ENCODE measurements at regions not wholly inside any gene's neighbourhood (a gene's known extent, or its start where the extent isn't known, plus 50 kb on each side); places are given as distances from the start of the nearest gene placed in this dataset.

- DNase-seq: no peak
- intact Hi-C loops (cut with DNase I): no loop called here
- ATAC-seq: no peak
- Histone ChIP-seq H3K9me3 (no peaks in the 10 kb centered on the region), H3K4me1 (no peaks in the 10 kb centered on the region), H3K36me3 (no peaks in the 10 kb centered on the region), H3K27me3 (no peaks in the 10 kb centered on the region), H3K27ac (no peak overlapping the region), H3K4me3 (no peak overlapping the region)
- TF ChIP-seq CTCF (IDR thresholded peaks at IDR 0.05): no peak
Measured at GRCh38 chr7:51685794-51686193, 369.2 kb upstream of the COBL start.

GRCh38 chr7:51680594-51681399, 364.2 kb upstream of the COBL start:
- no peak for DNase-seq
- Histone ChIP-seq H3K27ac (no peak overlapping the region), H3K36me3 (no peaks in the 10 kb centered on the region), H3K4me3 (no peak overlapping the region), H3K9me3 (no peaks in the 10 kb centered on the region), H3K27me3 (no peaks in the 10 kb centered on the region), H3K4me1 (no peaks in the 10 kb centered on the region)
- no peak for ATAC-seq
- TF ChIP-seq CTCF (IDR thresholded peaks at IDR 0.05): no peak
- intact Hi-C loops (cut with DNase I): no loop called here

DNA sequence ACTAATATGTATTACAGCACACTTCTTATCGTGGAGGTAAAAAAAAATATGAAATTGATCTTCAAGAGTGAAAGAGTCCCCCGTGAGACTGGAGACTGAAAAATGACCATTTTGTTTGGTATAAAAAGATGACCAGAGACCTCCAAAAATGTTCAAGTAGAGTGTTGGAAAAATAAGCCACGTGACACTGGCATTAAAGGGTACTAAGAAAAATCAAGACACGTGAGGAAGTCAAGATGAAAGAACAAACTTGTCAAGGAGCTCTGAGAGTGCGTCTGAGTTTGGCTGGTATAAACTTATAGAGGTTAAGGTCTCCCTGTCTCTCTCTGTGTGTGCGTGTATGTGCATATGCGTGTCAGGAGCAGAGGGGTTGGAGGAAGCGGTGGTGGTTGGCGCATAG, 362.7 kb upstream of the COBL start:
- Histone ChIP-seq H3K9me3 (no peaks in the 10 kb centered on the region), H3K4me1 (no peaks in the 10 kb centered on the region), H3K27ac (no peak overlapping the region), H3K27me3 (no peaks in the 10 kb centered on the region), H3K4me3 (no peak overlapping the region), H3K36me3 (no peaks in the 10 kb centered on the region)
- no peak for DNase-seq
- TF ChIP-seq CTCF (IDR thresholded peaks at IDR 0.05): no peak
- intact Hi-C loops (cut with DNase I): no loop called here
- ATAC-seq: no peak

- H3K4me1 ChIP-seq: no peaks in the 10 kb centered on the region
- TF ChIP-seq CTCF (IDR thresholded peaks at IDR 0.05): no peak
- H3K27ac ChIP-seq: no peak overlapping the region
- ATAC-seq (no peak), DNase-seq (no peak)
- no peak overlapping the region for H3K4me3 ChIP-seq
- no peaks in the 10 kb centered on the region for H3K27me3 ChIP-seq
- H3K9me3 ChIP-seq: no peaks in the 10 kb centered on the region
- no peaks in the 10 kb centered on the region for H3K36me3 ChIP-seq
- intact Hi-C loops (cut with DNase I): no loop called here
Measured at GRCh38 chr7:51666751-51667150, 350.1 kb upstream of the COBL start.

GRCh38 chr7:51666266-51666665, 349.7 kb upstream of the COBL start:
- Histone ChIP-seq H3K36me3 (no peaks in the 10 kb centered on the region), H3K4me1 (no peaks in the 10 kb centered on the region), H3K27ac (no peak overlapping the region), H3K4me3 (no peak overlapping the region), H3K27me3 (no peaks in the 10 kb centered on the region), H3K9me3 (no peaks in the 10 kb centered on the region)
- ATAC-seq: no peak
- no peak for DNase-seq
- no peak for TF ChIP-seq CTCF (IDR thresholded peaks at IDR 0.05)
- intact Hi-C loops (cut with DNase I): no loop called here
